ENCODE measurements at regions not wholly inside any gene's neighbourhood (a gene's known extent, or its start where the extent isn't known, plus 50 kb on each side); places are given as distances from the start of the nearest gene placed in this dataset.

DNA sequence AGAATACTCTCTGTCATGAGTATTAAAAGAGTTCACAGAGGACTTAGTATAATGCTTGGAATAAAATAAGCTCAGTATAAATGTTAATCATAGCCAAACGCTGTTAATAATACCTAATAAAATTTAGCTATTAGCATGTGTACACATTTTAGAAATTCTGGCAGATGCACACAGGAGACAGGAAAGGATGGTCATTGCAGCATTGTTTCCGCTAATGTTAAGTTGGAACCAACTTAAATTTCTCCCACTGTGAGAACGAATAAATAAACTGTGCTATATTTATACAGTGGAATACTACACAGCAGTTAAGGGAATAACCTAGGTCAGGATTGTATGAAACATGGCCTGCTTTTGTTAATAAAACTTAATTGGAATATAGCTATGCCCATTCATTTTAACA is 370.4 kb upstream of the TGFBR2 start:
- H3K4me3 Mint-ChIP-seq, result no peak overlapping the region
- Histone ChIP-seq H3F3A (replicated peaks; ENCODE audit: low read depth) (no peaks in the 10 kb centered on the region), H3K4me1 (ENCODE audit: insufficient read depth) (peaks cover 14% of the 10 kb centered on the region), H3K9me2 (ENCODE audit: insufficient read depth) (no peaks in the 10 kb centered on the region), H3K27ac (ENCODE audit: low read depth) (no peak overlapping the region), H3K4me3 (no peak overlapping the region), H3K27me3 (ENCODE audit: insufficient read depth) (no peaks in the 10 kb centered on the region), H3K36me3 (ENCODE audit: insufficient read depth) (no peaks in the 10 kb centered on the region), H3K79me2 (replicated peaks; ENCODE audit: insufficient read depth) (no peaks in the 10 kb centered on the region), H3K4me2 (no peak overlapping the region), H2AFZ (no peak overlapping the region), H4K20me1 (replicated peaks; ENCODE audit: insufficient read depth) (no peaks in the 10 kb centered on the region)
- H3K36me3 Mint-ChIP-seq (ENCODE audit: low read depth), result no peaks in the 10 kb centered on the region
- no peak for TF ChIP-seq POLR2AphosphoS5 (IDR thresholded peaks at IDR 0.05; ENCODE audit: low read depth)
- TF ChIP-seq JUNB (IDR thresholded peaks at IDR 0.05; ENCODE audit: unreplicated experiment), result no peak
- H3K27me3 Mint-ChIP-seq (ENCODE audit: insufficient read depth, low read depth, poor library complexity), result no peaks in the 10 kb centered on the region
- H3K27ac Mint-ChIP-seq, result no peak overlapping the region
- DNase-seq (ENCODE audit: low spot score) (no peak), ATAC-seq (no peak)
- H3K4me1 Mint-ChIP-seq, result peaks cover 14% of the 10 kb centered on the region; the same call in 2 of the 3 replicates
- H3K9me3 Mint-ChIP-seq, result no peaks in the 10 kb centered on the region

- Mint-ChIP-seq H3K27me3 (ENCODE audit: insufficient read depth, low read depth, poor library complexity) (no peaks in the 10 kb centered on the region), H3K27ac (no peak overlapping the region), H3K36me3 (ENCODE audit: low read depth) (no peaks in the 10 kb centered on the region), H3K9me3 (no peaks in the 10 kb centered on the region), H3K4me1 (peaks cover 25% of the 10 kb centered on the region; the same call in 2 of the 3 replicates), H3K4me3 (no peak overlapping the region)
- no peak for DNase-seq (ENCODE audit: low spot score)
- Histone ChIP-seq H3K4me1 (ENCODE audit: insufficient read depth) (peaks cover 8% of the 10 kb centered on the region; the same call in 1 of the 2 replicates), H3K9me2 (ENCODE audit: insufficient read depth) (no peaks in the 10 kb centered on the region), H3K4me3 (no peak overlapping the region), H3K79me2 (replicated peaks; ENCODE audit: insufficient read depth) (no peaks in the 10 kb centered on the region), H2AFZ (no peak overlapping the region), H3K36me3 (ENCODE audit: insufficient read depth) (no peaks in the 10 kb centered on the region), H3F3A (replicated peaks; ENCODE audit: low read depth) (no peaks in the 10 kb centered on the region), H3K4me2 (no peak overlapping the region), H3K27ac (ENCODE audit: low read depth) (no peak overlapping the region), H3K27me3 (ENCODE audit: insufficient read depth) (no peaks in the 10 kb centered on the region), H4K20me1 (replicated peaks; ENCODE audit: insufficient read depth) (no peaks in the 10 kb centered on the region)
- ATAC-seq, result no peak
- TF ChIP-seq EZH2phosphoT487 (IDR thresholded peaks at IDR 0.05; ENCODE audit: unreplicated experiment) (no peak), STAT1 (IDR thresholded peaks at IDR 0.05; ENCODE audit: unreplicated experiment) (no peak), CTCF (conservative IDR thresholded peaks at IDR 0.05; ENCODE audit: low read depth in 2 of 2) (no peak), ZNF114 (CRISPR knock-in tag; IDR thresholded peaks at IDR 0.05) (no peak), POLR2AphosphoS5 (IDR thresholded peaks at IDR 0.05; ENCODE audit: low read depth) (no peak), ETS1 (IDR thresholded peaks at IDR 0.05) (no peak), ZNF331 (CRISPR knock-in tag; IDR thresholded peaks at IDR 0.05; ENCODE audit: low read depth) (no peak), JUNB (IDR thresholded peaks at IDR 0.05; ENCODE audit: unreplicated experiment) (no peak), REST (IDR thresholded peaks at IDR 0.05; ENCODE audit: unreplicated experiment) (no peak)
- TF ChIP-seq, protein P1, sequence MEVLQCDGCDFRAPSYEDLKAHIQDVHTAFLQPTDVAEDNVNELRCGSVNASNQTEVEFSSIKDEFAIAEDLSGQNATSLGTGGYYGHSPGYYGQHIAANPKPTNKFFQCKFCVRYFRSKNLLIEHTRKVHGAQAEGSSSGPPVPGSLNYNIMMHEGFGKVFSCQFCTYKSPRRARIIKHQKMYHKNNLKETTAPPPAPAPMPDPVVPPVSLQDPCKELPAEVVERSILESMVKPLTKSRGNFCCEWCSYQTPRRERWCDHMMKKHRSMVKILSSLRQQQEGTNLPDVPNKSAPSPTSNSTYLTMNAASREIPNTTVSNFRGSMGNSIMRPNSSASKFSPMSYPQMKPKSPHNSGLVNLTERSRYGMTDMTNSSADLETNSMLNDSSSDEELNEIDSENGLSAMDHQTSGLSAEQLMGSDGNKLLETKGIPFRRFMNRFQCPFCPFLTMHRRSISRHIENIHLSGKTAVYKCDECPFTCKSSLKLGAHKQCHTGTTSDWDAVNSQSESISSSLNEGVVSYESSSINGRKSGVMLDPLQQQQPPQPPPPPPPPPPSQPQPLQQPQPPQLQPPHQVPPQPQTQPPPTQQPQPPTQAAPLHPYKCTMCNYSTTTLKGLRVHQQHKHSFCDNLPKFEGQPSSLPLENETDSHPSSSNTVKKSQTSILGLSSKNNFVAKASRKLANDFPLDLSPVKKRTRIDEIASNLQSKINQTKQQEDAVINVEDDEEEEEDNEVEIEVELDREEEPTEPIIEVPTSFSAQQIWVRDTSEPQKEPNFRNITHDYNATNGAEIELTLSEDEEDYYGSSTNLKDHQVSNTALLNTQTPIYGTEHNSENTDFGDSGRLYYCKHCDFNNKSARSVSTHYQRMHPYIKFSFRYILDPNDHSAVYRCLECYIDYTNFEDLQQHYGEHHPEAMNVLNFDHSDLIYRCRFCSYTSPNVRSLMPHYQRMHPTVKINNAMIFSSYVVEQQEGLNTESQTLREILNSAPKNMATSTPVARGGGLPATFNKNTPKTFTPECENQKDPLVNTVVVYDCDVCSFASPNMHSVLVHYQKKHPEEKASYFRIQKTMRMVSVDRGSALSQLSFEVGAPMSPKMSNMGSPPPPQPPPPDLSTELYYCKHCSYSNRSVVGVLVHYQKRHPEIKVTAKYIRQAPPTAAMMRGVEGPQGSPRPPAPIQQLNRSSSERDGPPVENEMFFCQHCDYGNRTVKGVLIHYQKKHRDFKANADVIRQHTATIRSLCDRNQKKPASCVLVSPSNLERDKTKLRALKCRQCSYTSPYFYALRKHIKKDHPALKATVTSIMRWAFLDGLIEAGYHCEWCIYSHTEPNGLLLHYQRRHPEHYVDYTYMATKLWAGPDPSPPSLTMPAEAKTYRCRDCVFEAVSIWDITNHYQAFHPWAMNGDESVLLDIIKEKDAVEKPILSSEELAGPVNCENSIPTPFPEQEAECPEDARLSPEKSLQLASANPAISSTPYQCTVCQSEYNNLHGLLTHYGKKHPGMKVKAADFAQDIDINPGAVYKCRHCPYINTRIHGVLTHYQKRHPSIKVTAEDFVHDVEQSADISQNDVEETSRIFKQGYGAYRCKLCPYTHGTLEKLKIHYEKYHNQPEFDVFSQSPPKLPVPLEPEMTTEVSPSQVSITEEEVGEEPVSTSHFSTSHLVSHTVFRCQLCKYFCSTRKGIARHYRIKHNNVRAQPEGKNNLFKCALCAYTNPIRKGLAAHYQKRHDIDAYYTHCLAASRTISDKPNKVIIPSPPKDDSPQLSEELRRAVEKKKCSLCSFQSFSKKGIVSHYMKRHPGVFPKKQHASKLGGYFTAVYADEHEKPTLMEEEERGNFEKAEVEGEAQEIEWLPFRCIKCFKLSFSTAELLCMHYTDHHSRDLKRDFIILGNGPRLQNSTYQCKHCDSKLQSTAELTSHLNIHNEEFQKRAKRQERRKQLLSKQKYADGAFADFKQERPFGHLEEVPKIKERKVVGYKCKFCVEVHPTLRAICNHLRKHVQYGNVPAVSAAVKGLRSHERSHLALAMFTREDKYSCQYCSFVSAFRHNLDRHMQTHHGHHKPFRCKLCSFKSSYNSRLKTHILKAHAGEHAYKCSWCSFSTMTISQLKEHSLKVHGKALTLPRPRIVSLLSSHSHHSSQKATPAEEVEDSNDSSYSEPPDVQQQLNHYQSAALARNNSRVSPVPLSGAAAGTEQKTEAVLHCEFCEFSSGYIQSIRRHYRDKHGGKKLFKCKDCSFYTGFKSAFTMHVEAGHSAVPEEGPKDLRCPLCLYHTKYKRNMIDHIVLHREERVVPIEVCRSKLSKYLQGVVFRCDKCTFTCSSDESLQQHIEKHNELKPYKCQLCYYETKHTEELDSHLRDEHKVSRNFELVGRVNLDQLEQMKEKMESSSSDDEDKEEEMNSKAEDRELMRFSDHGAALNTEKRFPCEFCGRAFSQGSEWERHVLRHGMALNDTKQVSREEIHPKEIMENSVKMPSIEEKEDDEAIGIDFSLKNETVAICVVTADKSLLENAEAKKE (CRISPR knock-in tag; IDR thresholded peaks at IDR 0.05), result no peak
Observed at GRCh38 chr3:30241721-30242120, 364.7 kb upstream of the TGFBR2 start.

Measured in GM23338 (cell line).